ENCODE measurements at regions not wholly inside any gene's neighbourhood (a gene's known extent, or its start where the extent isn't known, plus 50 kb on each side); places are given as distances from the start of the nearest gene placed in this dataset.

DNA sequence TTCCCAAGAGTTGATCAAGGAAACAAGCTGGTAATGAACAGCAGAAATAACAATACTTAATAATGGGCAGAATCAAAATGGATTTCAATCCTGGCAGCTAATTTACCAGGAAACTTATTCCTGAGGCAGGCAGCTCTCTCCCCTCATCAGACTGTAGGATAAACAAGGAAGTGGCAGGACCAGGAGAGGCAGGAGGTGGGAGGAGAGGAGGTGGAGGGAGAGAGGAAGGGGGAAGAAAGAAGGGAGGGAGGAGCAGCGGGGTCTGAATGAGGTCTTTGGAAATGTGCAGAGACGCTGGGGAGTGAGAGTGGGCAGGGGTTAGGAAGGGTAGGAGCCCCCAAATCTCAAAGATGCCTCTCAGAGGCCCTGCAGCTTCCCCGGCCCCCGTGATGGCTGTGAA, 231.5 kb downstream of the BCOR start:
- TF ChIP-seq, protein P1, sequence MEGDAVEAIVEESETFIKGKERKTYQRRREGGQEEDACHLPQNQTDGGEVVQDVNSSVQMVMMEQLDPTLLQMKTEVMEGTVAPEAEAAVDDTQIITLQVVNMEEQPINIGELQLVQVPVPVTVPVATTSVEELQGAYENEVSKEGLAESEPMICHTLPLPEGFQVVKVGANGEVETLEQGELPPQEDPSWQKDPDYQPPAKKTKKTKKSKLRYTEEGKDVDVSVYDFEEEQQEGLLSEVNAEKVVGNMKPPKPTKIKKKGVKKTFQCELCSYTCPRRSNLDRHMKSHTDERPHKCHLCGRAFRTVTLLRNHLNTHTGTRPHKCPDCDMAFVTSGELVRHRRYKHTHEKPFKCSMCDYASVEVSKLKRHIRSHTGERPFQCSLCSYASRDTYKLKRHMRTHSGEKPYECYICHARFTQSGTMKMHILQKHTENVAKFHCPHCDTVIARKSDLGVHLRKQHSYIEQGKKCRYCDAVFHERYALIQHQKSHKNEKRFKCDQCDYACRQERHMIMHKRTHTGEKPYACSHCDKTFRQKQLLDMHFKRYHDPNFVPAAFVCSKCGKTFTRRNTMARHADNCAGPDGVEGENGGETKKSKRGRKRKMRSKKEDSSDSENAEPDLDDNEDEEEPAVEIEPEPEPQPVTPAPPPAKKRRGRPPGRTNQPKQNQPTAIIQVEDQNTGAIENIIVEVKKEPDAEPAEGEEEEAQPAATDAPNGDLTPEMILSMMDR (IDR thresholded peaks at IDR 0.05; ENCODE audit: low read depth, low read length, missing control alignments) = no peak
- no peak for DNase-seq (ENCODE audit: low read depth)
- in situ Hi-C loops (cut with HindIII; ENCODE audit: low sequenced_read_pairs) = no loop called here
- H3K4me3 ChIP-seq (ENCODE audit: low read depth, low read length) = no peak overlapping the region

DNA sequence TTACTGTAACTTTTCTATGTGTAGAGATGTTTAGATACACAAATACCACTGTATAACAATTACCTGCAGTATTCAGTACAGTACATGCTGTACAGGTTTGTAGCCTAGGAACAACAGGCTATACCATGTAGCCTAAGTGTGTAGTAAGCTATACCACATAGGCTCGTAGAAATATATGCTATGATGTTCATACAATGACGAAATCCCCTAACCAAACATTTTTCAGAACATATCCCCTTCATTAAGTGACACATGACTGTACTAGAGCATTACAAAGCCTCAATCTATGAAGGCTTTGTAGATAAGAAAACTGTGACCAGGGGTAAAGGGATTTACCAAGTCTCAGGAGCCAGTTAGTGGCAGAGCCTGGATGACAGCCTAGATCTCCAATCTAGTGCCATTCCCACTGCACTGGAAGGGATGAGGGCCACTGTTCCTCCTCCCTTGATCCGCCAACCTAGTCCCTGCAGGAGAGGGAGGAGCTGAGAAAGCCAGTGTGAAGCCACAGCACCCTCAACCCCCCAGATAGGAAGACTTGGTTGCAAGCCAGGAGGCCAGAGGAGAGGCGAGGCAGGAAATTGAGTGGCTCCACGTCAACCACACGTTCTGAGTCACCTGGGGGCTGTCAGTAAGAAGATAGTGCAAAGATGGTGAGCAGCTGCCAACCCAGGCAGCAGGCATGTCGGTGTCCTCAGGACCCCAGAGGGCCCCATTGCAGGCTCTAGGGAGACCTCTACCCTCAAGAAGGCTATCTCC, 227.7 kb downstream of the BCOR start:
- in situ Hi-C loops (cut with HindIII; ENCODE audit: low sequenced_read_pairs) = no loop called here
- H3K4me3 ChIP-seq (ENCODE audit: low read depth, low read length) = no peak overlapping the region
- TF ChIP-seq, protein P1 (IDR thresholded peaks at IDR 0.05; ENCODE audit: low read depth, low read length, missing control alignments) = no peak
- DNase-seq (ENCODE audit: low read depth) = no peak

DNA sequence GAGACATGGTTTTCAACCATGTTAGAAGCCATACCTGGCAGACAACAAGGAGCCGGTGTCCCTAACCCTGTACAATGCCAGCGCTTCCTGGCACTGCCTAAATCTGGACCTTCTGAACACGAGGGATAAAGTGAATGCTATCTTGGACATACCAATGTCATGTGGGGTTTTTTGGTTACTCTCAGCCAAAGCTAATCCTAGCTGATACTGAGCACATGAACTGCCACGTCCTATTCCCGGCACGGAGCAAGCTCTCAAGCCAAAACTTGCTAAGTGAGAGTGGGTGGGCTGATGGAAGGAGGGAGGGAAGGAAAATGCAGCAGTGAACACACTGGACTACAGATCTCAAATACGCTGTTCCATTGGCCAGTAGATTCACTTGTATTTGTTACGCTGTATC, 226.1 kb downstream of the BCOR start:
- TF ChIP-seq, protein P1 (IDR thresholded peaks at IDR 0.05; ENCODE audit: low read depth, low read length, missing control alignments) = no peak
- no peak for DNase-seq (ENCODE audit: low read depth)
- in situ Hi-C loops (cut with HindIII; ENCODE audit: low sequenced_read_pairs) = no loop called here
- H3K4me3 ChIP-seq (ENCODE audit: low read depth, low read length) = no peak overlapping the region

DNA sequence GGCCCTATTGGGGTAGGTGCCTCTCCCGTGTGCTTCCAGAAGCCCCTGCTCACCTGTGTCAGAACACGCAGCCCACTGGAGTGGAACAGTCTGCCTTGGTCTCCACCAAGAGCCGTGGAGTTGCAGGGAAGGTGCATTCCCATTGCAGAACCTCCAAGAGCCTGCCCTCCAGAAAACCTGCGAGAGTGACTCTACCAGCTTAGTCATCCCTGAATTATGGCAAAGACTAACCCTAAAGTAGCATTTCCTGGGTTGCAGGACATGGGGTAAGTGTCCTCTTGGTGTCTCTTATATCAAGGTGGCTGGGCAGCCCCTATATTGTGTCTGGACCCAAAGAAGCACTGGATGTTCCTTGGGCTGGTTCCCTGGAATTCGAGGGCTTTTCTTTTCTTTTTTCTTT, 224.6 kb downstream of the BCOR start:
- TF ChIP-seq, protein P1 (IDR thresholded peaks at IDR 0.05; ENCODE audit: low read depth, low read length, missing control alignments) = no peak
- in situ Hi-C loops (cut with HindIII; ENCODE audit: low sequenced_read_pairs) = no loop called here
- H3K4me3 ChIP-seq (ENCODE audit: low read depth, low read length) = no peak overlapping the region
- no peak for DNase-seq (ENCODE audit: low read depth)

DNA sequence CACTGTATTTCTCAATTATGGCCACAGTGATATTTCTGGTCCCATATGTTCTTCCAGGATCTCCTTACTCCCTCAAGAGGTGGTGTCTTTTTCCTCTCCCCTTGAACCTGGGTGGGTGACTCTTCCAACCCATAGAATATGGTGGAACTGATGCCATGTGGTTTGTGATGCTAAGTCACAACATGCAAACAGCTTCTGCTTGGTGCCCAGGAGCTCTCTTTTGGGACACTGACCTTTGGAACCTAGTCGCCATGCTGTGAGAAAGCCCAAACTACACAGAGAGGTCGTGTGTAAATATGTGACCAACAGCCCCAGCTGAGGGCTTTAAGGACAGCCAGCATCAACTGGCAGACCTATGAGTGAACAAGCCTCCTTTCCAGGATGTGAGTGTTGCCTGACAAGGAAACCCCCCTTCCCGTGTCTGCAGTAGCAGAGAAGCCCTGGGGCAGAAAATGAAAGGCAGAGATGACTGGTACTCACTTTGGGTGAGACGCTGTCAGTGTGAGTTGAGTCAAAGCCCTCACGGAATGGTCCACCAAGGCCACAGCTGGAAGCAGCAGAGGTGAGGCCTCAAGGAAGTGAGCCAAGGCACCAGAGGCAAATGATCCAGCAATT, 223.4 kb downstream of the BCOR start:
- DNase-seq (ENCODE audit: low read depth) = no peak
- in situ Hi-C loops (cut with HindIII; ENCODE audit: low sequenced_read_pairs) = no loop called here

DNA sequence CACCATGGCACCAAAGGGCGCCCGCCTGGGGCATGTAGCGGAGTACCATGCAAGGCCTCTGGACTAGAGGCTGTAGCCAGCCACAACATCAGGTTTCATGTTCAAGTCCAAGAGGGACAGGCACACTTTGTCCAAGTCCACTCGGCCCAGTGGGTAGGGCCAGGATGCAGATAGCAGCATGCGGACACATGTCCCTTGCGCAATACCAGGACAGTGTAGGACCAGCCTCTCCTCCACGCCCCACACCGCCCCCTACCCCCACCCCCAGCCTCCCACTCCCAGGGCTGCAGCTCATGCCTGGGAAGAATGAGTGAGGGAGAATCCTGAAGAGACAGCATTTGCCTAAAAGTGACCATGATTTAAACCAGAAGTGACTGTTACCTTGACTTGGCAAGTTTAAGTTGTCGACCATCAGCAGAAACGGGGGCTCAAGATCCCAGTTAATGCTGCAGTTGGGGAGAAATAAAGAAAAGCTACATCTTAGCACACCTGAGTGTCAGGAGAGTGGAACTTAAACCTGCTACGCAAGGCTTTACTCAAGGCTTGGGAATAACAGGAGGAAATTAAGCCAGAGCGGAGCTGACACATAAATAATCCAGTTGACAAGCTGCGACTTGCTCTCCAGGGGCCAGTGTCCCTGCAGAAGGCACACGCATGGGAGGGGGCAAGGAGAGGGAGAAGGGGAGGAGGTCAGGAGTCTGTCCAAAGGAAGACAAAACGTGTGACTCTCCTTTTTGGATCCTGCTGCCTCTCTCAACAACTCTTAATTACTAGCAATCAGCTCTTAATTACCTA, 221.7 kb downstream of the BCOR start:
- H3K4me3 ChIP-seq (ENCODE audit: low read depth, low read length) = no peak overlapping the region
- TF ChIP-seq, protein P1 (IDR thresholded peaks at IDR 0.05; ENCODE audit: low read depth, low read length, missing control alignments) = no peak
- DNase-seq (ENCODE audit: low read depth) = no peak
- in situ Hi-C loops (cut with HindIII; ENCODE audit: low sequenced_read_pairs) = no loop called here

More for the DNA sequence above, 223.4 kb downstream of the BCOR start:
- TF ChIP-seq, protein P1 (IDR thresholded peaks at IDR 0.05; ENCODE audit: low read depth, low read length, missing control alignments) = no peak
- no peak overlapping the region for H3K4me3 ChIP-seq (ENCODE audit: low read depth, low read length)
